ENCODE measurements at regions not wholly inside any gene's neighbourhood (a gene's known extent, or its start where the extent isn't known, plus 50 kb on each side); places are given as distances from the start of the nearest gene placed in this dataset.

GRCh38 chr18:65056575-65056974 is 694.2 kb upstream of the CDH7 start:
- TF ChIP-seq CTCF (IDR thresholded peaks at IDR 0.05), result no peak

- TF ChIP-seq CTCF (IDR thresholded peaks at IDR 0.05), result no peak
Observed at GRCh38 chr18:65049586-65049985, 701.2 kb upstream of the CDH7 start.

- no peak for TF ChIP-seq CTCF (IDR thresholded peaks at IDR 0.05)
Observed at GRCh38 chr18:65039578-65039977, 711.2 kb upstream of the CDH7 start.

GRCh38 chr18:65035701-65036100 is 715.1 kb upstream of the CDH7 start:
- no peak for TF ChIP-seq CTCF (IDR thresholded peaks at IDR 0.05)

GRCh38 chr18:65025756-65026155 is 725.1 kb upstream of the CDH7 start:
- no peak for TF ChIP-seq CTCF (IDR thresholded peaks at IDR 0.05)

- no peak for TF ChIP-seq CTCF (IDR thresholded peaks at IDR 0.05)
Observed at GRCh38 chr18:65021021-65021420, 729.8 kb upstream of the CDH7 start.

- TF ChIP-seq CTCF (IDR thresholded peaks at IDR 0.05), result no peak
Observed at GRCh38 chr18:65018184-65018583, 732.6 kb upstream of the CDH7 start.

- TF ChIP-seq CTCF (IDR thresholded peaks at IDR 0.05), result no peak
Observed at GRCh38 chr18:65017372-65017760, 733.4 kb upstream of the CDH7 start.
